Stimulated activated CD4-positive, alpha-beta T cell treated with anti-CD3 and anti-CD28 coated beads, Interleukin-4, amount 100 ng/mL, for 4 hours (primary cell): ENCODE measurements at regions not wholly inside any gene's neighbourhood (a gene's known extent, or its start where the extent isn't known, plus 50 kb on each side); places are given as distances from the start of the nearest gene placed in this dataset.

Source experiments
- DNase-seq, 2 experiments: peaks; one replicate each; pipeline ENCODE4 v3.0.0-alpha.2; 2020

DNA sequence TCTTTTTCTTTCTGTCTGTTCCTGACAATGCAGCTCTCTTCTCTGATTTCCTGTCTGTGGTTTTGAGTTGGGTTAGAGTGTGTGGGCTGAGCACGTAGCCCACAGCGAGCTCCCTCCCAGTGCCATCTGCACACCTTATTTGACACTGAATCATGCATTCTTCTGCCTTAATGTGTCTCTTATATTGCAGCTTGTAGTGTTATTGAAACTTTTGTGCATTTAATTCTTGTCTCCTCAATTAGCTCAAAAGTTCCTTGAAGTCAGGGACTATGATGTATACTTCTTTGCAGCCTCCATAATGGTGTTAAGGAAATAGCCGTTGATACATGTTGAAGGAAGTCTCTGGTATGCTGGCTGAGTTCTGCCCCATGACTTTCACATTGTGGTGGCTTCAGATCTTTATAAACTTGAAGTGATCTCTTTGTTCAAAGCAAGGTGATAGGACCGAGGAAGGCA is 576.2 kb upstream of the CLINT1 start:
- DNase-seq: peak; percentile 11 to 46

DNA sequence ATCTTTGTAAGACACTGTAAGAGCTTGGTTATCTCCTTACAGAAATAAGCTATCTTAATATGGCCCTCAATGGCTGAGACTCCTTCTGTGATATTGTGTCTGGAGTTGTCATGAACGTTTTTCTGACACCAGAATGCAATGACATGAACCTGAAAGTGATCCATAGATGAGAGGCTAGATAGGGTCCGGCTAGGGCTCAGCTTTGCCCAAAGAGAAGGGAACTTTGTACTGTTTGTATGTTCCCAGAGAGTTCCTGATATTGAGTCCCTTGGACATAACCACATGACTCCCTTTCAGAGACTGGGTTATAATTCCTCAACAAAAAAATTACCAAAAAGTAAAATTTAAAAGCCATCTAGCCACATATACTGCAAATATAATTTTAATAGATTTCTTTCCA is 575.8 kb upstream of the CLINT1 start:
- DNase-seq: no peak

DNA sequence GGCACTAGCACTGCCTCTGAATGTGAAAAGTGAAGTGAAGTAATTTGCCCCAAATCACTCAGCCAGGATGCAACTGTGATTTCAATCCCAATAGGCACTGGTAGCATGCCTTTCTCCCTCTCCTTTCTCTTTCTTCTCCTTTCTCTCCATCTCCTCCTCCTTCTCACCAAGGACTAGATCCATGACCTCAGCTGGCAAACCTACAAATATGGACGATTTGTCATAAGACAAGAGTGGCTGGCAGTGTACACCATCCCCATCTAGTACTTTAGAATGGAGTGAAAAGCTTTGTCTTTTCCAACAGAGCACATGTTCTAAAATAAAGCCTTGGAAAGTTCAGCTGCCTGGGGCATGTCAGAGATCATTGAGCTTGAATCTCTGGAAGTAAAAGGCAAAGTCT is 574.7 kb upstream of the CLINT1 start:
- DNase-seq: no peak

DNA sequence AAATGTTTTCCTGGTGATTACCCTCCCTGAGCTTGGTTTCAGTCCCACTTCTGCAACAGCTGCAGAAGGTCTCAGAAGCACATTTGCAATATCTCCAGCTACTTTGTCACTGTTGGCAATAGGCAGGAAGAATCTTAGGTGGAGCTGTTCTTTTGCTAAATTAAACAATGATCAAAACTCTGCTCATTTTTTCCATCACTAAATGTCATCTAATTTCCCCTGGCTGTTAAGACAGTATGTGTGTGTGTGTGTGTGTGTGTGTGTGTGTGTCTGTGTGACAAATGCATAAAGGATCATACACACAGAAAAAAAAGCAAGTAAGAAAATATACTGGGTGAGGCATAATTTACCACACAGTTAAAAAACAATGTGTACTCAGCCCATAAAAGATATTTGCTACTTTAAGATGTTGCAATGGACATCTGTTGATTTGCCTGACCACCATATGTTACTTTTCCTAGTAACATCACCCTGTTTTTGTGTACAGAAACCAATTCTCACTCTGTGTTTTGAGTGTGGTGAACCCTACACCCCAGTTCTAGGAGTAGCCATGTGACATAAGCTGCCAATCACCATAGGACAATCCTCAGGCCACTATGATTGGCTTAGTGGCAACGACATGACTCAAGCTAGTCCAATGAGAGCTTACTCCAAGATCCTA is 572.6 kb upstream of the CLINT1 start:
- no peak for DNase-seq

DNA sequence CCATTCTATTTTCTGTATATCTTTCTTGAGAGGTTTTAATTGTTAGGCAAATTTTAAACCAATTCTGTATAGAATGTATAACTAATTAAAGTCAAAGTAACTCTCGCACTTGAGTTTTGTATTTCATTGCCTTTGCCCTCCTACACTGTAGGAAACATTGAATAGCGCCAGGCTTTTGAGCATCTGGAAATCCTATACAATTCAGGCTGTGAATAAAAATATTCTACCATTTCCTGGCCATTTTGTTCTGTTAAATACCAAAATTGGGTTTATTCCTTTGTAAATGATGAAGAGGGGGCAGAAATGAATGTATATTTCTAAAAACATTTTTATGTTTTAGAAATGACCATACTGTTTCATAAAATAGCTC is 571.8 kb upstream of the CLINT1 start:
- DNase-seq: no peak

DNA sequence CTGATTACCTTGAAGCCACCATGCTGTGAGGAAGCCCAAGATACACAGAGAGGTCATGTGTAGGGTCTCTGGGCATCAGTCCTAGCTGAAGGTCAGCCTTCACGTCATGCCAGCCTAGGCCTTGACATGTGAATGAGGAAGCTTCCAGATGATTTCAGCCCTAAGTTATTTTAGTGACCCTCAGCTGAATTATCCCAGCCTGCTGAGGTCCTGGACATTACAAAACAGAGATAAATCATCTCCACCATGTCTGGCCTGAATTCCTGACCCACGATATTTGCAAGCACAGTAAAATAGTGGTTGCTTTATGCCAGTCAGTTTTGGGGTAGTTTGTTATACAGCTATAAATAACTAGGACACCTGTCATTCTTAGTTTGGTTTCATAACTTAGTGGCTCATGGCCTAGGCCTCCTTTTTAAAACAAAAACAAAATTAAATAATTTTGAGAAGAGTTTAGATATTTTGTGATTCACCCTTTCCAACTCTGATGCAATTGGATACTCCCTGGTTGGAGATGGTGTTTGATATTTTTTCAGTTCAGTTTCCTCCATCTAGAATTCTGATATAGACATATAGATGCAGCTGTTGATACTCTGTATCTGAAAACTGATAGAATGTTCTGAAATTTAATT is 571.3 kb upstream of the CLINT1 start:
- DNase-seq: no peak

DNA sequence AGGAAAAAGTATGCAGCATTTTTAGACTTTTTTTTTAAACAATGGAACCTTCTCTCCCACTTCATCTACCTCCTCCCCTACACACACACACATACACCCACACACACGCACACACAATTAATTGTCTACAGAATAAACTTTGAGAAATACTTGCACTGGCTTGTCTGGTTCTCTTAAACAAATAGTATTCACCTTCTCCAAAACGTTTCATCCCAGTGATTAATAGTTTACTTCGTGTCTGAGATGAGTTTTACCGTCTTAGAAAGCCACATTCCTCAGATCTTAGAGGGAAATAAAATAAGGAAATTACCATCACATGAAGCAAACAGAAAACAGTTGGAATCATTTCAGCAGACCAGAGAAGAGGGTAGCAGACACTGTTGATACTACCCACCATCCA is 570.6 kb upstream of the CLINT1 start:
- DNase-seq: no peak

DNA sequence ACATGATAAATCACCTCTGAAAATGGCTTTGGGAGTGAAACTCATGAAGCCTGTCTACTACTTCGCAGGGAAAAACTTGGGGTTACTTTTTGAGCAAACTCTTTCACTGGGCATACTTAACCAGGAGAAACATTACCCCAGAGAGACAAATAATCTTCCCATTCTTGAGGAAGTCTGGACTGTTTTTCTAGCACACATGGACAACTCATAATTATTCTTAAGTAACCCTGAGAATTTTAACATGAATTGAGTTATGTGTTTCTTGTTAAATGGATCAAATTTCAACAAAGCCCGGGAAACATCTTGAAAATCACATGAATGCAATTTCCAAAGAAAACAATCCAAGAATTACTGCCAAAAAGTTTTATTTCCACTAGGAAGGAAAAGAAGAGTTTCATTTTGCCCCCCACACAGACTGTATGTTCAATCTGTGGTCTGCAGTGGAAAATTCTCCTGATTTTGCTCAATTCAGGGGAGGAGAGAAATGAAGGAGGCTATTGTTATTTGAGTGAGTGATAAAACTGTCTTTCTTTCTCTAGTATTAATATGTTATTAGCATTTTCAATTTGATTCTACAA is 564.8 kb upstream of the CLINT1 start:
- no peak for DNase-seq

DNA sequence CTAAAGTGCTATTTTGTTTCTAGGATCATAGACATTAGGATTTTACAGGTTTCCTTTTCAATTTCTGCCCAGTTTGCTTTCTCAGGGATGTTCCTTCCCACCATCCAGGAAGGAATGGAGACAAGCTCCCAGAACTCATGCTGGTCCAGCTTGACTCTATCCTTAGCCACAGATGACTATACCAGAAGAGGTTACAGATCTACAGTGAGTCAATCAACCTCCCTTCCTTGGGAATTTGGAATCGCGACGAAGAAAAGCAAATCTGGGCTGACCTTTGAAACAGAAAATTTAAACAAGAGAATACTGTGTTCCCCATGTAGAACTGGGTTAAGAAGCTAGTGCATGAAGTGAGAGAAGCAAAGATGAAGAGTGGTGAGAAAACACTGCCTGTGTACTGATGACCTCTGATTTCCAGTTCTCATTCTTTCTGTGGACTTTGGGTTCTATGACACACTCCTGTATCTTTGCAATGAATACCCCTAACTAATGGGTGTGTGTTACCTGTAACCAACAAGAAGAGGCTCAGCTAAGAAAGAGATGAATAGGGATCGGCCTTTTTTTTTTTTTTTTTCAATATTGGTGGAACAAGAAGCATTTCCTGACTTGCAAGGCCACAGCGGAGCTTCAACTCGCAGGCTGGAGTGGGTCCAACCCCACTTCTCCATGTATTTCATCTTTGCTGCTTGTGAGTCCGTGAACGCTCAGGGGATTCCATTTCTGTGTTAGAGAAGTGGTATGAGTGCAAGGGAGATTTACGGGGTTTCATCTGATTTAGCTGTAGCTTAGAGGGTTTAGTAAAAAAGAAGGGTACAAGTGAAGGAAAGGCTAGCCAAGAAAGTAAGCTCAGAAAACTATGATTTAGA is 563.9 kb upstream of the CLINT1 start:
- DNase-seq: no peak

DNA sequence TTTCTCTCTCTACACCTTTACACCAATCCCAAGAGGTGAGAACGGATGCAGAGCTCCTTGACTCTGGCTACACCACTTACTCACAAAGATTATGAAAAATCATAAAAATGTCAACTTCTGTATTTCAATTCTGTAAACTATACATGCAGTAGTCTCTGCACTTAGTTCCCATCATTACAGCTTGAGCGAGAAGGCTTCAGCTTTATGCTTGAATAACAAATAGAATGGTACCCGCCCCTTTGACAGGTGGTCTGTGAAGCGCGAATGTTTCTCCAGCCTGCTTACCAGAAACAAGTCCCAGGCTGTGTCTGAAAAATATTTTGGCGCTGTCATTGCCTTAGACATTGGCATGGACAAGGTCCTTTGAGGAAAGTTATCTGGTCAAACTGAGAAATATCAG is 562.4 kb upstream of the CLINT1 start:
- DNase-seq: no peak

DNA sequence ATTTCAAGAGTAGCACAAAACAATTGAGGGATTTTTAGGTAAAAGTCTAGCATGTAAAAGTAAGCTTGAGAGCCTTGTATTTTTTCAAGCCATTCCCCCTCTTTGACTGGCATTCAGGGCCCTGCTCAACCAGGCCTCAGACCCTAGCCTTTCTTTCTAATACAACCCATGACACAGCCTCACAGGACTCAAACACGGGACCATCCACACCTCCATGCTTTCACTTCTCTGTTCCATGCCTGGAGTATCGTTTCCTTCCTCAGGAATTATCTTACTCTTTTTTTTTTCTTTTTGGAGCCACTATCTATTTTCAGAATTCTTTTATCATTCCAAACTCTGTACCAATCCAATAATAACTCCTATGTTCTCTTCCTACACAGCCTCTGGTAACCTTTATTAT is 560.2 kb upstream of the CLINT1 start:
- no peak for DNase-seq

DNA sequence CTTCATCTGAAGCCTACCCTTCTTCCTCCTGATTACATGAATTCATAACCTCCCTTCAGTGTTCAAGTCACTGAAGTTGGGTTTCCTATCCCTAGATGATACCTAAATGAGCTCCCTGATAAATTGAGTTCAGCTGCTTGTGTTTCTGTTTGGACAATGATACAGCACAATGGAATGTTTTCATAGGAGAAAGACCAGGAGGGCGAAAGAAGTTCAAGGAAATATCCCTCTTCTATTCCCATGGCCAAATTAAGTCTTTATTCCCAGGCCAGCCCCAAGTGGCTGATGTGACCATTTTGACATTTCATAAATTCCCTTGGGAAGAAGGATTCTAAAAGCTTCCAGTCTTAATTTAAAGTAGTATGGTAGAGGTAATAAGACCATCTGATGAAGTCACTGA is 555.8 kb upstream of the CLINT1 start:
- no peak for DNase-seq

DNA sequence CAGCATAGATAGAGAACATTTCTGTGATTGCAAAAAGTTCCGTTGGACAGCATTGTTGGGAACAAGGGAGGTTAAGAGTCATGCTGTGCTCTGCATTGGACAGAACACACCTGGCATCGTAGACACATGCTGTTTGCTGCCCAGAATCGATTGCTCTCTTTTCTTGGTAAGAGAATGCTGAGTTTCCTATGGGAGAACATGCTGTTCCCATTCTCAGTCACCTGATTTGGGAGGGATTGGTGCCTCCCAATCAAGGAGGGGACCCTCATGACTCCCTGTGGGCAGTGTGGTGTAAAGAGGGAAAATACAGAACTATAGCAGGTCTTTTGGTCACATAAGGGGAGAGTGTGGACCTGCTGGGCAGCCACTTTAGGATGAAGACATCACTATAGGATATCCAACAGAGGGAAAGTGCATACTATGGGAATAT is 555.4 kb upstream of the CLINT1 start:
- no peak for DNase-seq

DNA sequence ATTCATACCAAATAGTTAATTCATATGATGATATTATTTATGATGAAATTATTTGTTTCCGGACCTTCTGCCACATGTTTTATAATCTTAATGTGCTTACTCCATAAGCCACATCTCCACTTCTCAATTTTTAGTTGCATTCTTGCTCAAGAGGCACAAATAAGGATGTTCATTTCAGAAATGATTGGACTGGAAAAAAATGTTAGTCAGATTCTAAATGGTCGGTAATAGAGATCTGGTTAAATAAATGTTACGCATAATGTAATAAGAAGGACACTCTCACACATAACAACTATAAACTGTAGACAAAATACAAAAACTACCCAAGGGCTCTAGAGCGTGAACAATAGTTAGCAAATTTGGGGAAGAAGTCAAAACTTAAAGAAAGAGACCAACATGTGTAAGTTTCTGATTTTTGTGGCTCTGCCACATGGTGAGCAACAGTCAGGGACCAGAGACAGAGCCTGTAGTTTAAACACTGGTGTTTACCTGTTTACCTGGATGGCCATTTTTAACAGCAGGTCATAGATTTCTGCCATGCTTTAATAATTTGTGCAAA is 554.3 kb upstream of the CLINT1 start:
- no peak for DNase-seq

DNA sequence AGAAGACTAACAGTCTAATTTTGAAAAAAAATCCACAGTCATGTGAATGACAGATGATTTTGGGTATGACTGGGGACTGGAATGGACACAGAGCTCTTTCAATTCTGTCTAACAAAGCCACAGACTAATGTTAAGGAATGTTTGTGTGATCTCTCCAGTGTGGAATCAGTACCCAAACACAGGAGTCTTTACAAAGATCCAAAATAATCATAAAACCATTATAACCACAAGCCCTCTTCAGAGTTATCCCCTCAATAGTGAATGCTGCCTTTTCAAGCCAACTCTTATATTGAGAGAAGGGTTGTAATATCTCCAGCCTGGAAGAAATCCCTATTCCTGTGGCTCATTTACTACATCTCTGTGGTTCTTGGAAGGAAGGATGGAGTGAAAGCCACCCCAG is 552.0 kb upstream of the CLINT1 start:
- no peak for DNase-seq

DNA sequence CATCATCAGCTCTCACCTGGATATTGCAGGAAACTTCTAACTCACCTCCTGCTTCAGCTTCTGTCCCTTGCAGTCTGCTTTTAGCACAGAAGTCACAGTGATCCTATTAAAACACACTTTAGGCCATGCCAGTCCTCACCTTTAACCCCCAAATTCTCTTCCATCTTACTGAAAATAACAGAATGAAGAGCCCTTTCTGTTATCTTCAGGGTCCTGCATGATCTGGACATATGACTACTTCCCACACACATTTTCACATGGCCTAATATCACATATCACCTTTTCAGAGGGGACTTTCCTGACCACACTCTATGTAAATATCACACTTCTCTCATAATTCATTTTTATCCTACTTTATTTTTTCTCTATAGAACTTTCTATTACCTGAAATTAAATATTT is 550.6 kb upstream of the CLINT1 start:
- DNase-seq: no peak

DNA sequence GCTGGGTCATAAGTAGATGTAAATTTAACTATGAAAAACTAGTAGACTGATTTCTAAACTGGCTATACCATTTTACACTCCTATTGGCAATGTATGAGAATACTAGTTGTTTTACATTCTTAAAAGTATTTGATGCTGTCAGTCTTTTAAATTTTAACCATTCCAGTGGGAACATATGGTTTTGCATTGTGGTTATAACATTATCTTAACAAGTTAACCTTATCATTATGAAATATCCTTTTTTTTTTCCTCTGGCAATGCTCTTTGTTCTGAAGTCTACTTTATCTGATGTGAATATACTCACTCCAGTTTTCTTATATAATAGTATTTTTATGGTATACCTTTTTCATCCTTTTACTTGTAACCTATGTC is 548.9 kb upstream of the CLINT1 start:
- no peak for DNase-seq

DNA sequence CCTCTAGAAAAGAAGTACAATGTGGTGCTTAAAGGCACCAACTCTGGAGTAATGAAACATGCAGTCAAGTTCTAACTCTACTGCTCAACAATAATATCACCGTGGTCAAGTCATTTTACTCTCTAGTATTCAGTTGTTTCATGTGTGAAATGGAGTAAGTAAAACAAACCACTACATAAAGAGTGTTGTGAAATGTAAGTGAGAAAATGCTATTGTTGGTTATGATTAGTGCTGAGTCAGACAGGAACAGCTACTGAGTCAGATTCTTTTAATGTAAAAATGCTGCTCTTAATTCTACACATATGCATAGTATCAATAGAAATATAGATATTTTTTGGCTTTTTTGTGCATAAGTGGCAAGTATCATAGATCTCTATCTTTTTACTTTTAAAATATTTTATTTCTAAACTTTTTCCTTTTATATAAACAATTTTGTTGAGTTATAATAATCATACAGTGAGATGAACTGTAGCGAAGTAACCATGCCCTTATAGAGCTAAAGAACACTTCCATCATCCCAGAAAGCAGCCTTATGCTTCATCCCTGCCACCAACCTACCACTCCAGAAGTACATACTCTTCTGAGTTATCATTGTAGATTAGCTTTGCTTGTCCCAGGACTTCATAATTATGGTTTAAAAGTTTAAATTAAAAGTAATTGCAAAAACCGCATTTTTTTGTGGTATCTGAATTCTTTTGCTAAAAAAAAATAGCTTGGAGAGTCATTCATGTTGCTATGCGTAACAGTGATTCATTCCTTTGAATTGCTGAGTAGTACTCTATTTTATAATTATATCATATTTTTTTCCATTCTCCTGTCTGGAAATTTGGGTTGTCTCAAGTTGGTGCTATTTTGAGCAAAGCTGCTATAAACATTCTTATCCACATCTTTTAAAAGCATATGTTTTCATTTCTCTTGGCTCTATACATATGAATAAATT is 548.2 kb upstream of the CLINT1 start:
- DNase-seq: no peak

DNA sequence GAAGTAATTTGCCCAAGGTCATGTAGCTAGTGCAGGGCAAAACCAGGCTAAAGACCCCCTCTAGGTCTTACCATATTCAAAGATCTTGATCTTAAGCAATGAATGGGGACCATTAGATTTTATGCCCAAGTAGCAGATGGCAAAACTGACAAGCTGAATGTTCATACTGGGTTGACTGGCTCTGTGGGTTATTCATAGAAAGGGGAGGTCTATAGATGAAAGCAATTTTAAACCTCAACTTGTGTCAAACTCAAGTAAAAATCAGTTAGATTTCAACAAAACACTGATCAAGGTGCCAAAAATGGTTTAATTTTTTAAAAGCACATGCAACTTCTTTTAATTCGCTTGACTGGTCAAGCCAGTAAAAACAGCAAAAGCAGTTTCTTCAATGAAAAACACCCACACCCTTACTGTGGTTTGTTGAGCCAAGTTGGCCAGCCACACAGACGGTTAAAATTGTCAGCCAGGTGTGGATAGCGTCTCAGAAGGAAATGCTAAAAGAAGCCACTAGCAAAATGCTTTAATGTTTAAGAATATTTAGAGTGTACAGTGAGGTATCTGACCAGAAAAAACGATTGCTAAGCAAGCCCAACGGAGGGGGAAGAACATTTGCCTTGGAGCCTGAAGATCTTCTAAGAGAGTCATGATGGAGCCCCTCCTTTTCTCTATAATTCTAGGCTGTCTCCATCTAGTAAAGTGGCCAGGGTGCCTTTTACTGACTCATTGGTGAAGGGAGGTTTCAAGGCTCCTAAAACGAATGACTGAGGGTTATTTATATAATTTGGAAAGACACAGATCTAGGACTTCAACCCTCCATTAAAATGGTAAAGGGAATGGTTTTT is 539.6 kb upstream of the CLINT1 start:
- no peak for DNase-seq

DNA sequence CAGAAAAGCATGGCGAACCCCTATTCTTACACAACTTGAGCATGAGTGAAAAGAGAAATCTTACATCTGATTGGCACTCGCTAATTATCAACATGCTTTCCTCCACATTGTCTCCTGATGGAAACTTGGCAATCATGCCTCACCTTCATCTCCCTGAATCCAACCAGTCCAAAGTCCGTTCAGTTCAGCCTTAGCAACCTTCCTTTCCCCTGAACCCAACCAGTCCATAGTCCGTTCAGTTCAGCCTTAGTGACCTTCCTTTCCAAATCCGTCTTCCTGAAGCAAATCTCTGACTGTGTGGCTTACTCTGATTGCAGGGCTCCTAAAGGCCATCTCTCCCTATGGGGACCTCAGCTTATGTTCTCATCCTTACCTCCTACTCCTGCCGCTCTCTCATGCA is 538.3 kb upstream of the CLINT1 start:
- no peak for DNase-seq

DNA sequence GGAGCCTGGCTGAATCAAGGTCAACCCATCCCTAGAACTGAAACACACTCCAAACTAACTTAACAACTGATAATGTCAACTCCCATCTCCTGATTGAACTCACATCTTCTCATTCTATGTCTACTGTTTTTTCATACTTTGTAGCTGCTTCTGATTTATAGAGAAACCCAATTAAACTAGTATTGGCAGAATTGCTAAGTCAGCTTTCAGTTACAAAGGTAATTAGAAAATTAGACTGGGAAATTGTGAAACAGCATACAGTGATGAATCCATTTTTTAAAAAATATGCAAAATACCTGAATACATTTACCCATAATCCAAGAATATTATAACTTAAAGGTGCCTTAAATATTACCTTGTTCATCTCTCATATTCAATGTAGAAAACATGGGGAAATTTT is 535.2 kb upstream of the CLINT1 start:
- no peak for DNase-seq
